ENCODE measurements at regions not wholly inside any gene's neighbourhood (a gene's known extent, or its start where the extent isn't known, plus 50 kb on each side); places are given as distances from the start of the nearest gene placed in this dataset.
"Not testable (repeated sequence)": the region's sequence is repeated elsewhere in the genome, so short reads cannot be mapped to it uniquely, and the experiment has no call there.

- 38 to 41% (median 39%) methylated on average over 29 of the region's 29 CpGs for WGBS, 3 donors
- Histone ChIP-seq H3K4me3 (no peak overlapping the region), H3K9me3 (no peaks in the 10 kb centered on the region), H3K27ac (no peak overlapping the region), H3K36me3 (no peaks in the 10 kb centered on the region), H3K27me3 (no peaks in the 10 kb centered on the region), H3K4me1 (ENCODE audit: insufficient read depth) (peaks cover 3% of the 10 kb centered on the region)
- intact Hi-C loops (cut with DNase I), result loop anchor here in 3 of 4 donors (1.0 to 5.0 kb wide), 3 partner anchors 311 to 318 kb away; no protein-coding TSS in a partner anchor
- TF ChIP-seq POLR2A (IDR thresholded peaks at IDR 0.05) (peak; percentile 23), EP300 (IDR thresholded peaks at IDR 0.05) (no peak), CTCF (IDR thresholded peaks at IDR 0.05) (peak; percentile 89 to 92 (median 89))
- peak; percentile 65 to 82 (median 79) for DNase-seq
These were observed 112.4 kb upstream of the ZNF236 start for GRCh38 chr18:76709659-76710645.

- TF ChIP-seq CTCF (IDR thresholded peaks at IDR 0.05) (no peak), EP300 (IDR thresholded peaks at IDR 0.05) (no peak), POLR2A (IDR thresholded peaks at IDR 0.05) (no peak)
- Histone ChIP-seq H3K4me3 (no peak overlapping the region), H3K9me3 (no peaks in the 10 kb centered on the region), H3K27me3 (no peaks in the 10 kb centered on the region), H3K36me3 (no peaks in the 10 kb centered on the region), H3K4me1 (ENCODE audit: insufficient read depth) (peaks cover 3% of the 10 kb centered on the region), H3K27ac (no peak overlapping the region)
- intact Hi-C loops (cut with DNase I), result loop anchor here in 2 of 4 donors (1.0 to 5.0 kb wide), 2 partner anchors 310 to 312 kb away; no protein-coding TSS in a partner anchor
- 92 to 95% (median 93%) methylated on average over 25 of the region's 25 CpGs for WGBS, 3 donors
- DNase-seq, result no peak
These were observed 113.5 kb upstream of the ZNF236 start for GRCh38 chr18:76708722-76709353.

- Histone ChIP-seq H3K36me3 (no peaks in the 10 kb centered on the region), H3K27me3 (no peaks in the 10 kb centered on the region), H3K27ac (peak overlapping the region in 1 of 2 donors; percentile 22), H3K9me3 (no peaks in the 10 kb centered on the region), H3K4me1 (ENCODE audit: insufficient read depth) (peaks cover 3% of the 10 kb centered on the region), H3K4me3 (no peak overlapping the region)
- 84 to 91% (median 91%) methylated on average over 28 of the region's 28 CpGs for WGBS, 3 donors
- TF ChIP-seq EP300 (IDR thresholded peaks at IDR 0.05) (no peak), CTCF (IDR thresholded peaks at IDR 0.05) (no peak), POLR2A (IDR thresholded peaks at IDR 0.05) (no peak)
- peak in 2 of 5 donors; percentile 27 to 47 for DNase-seq
- intact Hi-C loops (cut with DNase I), result loop anchor here in 1 of 4 donors (5.0 kb wide), 1 partner anchor 311 kb away; no protein-coding TSS in a partner anchor
These were observed 114.2 kb upstream of the ZNF236 start for GRCh38 chr18:76708071-76708721.

GRCh38 chr18:76707534-76707933 lies 114.8 kb upstream of the ZNF236 start:
- WGBS, 3 donors, result 29 to 43% (median 29%) methylated on average over 7 of the region's 7 CpGs
- no peak for TF ChIP-seq CTCF (IDR thresholded peaks at IDR 0.05)
- TF ChIP-seq POLR2A (IDR thresholded peaks at IDR 0.05), result no peak
- TF ChIP-seq EP300 (IDR thresholded peaks at IDR 0.05), result no peak

GRCh38 chr18:76704589-76704988 lies 117.8 kb upstream of the ZNF236 start:
- DNase-seq; H3K27me3 ChIP-seq; H3K4me1 ChIP-seq (ENCODE audit: insufficient read depth); H3K27ac ChIP-seq; H3K36me3 ChIP-seq; H3K4me3 ChIP-seq; intact Hi-C loops (cut with DNase I); H3K9me3 ChIP-seq: not testable (repeated sequence)
- WGBS, 3 donors, result 95 to 97% (median 97%) methylated on average over 4 of the region's 4 CpGs

More at GRCh38 chr18:76707534-76707933, 114.8 kb upstream of the ZNF236 start:
- intact Hi-C loops (cut with DNase I), result loop anchor here in 1 of 4 donors (5.0 kb wide), 1 partner anchor 310 kb away; no protein-coding TSS in a partner anchor
- H3K9me3 ChIP-seq, result no peaks in the 10 kb centered on the region
- no peaks in the 10 kb centered on the region for H3K36me3 ChIP-seq
- DNase-seq, result no peak
- H3K27ac ChIP-seq, result peak overlapping the region in 1 of 2 donors; percentile 22
- peaks cover 3% of the 10 kb centered on the region for H3K4me1 ChIP-seq (ENCODE audit: insufficient read depth)
- no peak overlapping the region for H3K4me3 ChIP-seq
- no peaks in the 10 kb centered on the region for H3K27me3 ChIP-seq
